ENCODE measurements at regions not wholly inside any gene's neighbourhood (a gene's known extent, or its start where the extent isn't known, plus 50 kb on each side); places are given as distances from the start of the nearest gene placed in this dataset.

DNA sequence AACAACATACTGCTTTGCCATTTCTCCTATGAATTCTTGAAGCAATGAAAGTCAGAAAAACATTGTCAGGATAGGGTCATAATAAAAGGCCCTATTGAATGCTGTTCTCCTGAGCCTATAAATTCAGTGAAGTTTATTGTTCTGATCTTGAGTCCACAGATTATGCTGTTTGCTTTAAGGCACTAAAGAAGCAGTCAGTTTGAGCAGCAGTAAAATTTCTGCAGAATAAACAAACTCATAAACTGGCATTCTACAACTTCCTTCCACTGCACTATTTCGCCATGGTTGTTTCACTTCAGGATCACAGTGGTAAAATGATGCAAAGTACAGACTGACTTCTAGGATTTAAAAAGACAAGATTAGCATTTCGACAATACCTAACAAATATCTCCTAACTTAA is 503.2 kb downstream of the SH2D4B start:
- intact Hi-C loops (cut with DNase I) = no loop called here
- no peak for DNase-seq (ENCODE audit: extremely low spot score in 2 of 2)
- H3K27me3 ChIP-seq = no peaks in the 10 kb centered on the region
- H3K4me1 ChIP-seq = no peaks in the 10 kb centered on the region
- no peaks in the 10 kb centered on the region for H3K36me3 ChIP-seq
- TF ChIP-seq POLR2A (IDR thresholded peaks at IDR 0.05) = no peak
- TF ChIP-seq, protein P1, sequence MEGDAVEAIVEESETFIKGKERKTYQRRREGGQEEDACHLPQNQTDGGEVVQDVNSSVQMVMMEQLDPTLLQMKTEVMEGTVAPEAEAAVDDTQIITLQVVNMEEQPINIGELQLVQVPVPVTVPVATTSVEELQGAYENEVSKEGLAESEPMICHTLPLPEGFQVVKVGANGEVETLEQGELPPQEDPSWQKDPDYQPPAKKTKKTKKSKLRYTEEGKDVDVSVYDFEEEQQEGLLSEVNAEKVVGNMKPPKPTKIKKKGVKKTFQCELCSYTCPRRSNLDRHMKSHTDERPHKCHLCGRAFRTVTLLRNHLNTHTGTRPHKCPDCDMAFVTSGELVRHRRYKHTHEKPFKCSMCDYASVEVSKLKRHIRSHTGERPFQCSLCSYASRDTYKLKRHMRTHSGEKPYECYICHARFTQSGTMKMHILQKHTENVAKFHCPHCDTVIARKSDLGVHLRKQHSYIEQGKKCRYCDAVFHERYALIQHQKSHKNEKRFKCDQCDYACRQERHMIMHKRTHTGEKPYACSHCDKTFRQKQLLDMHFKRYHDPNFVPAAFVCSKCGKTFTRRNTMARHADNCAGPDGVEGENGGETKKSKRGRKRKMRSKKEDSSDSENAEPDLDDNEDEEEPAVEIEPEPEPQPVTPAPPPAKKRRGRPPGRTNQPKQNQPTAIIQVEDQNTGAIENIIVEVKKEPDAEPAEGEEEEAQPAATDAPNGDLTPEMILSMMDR (IDR thresholded peaks at IDR 0.05) = no peak
- TF ChIP-seq POLR2AphosphoS5 (IDR thresholded peaks at IDR 0.05; ENCODE audit: insufficient read depth in 1 of 2, low read depth in 1 of 2) = no peak
- no peak overlapping the region for H3K27ac ChIP-seq
- H3K9me3 ChIP-seq = no peaks in the 10 kb centered on the region
- no peak overlapping the region for H3K4me3 ChIP-seq

GRCh38 chr10:81042647-81043046 is 504.9 kb downstream of the SH2D4B start:
- H3K36me3 ChIP-seq = no peaks in the 10 kb centered on the region

DNA sequence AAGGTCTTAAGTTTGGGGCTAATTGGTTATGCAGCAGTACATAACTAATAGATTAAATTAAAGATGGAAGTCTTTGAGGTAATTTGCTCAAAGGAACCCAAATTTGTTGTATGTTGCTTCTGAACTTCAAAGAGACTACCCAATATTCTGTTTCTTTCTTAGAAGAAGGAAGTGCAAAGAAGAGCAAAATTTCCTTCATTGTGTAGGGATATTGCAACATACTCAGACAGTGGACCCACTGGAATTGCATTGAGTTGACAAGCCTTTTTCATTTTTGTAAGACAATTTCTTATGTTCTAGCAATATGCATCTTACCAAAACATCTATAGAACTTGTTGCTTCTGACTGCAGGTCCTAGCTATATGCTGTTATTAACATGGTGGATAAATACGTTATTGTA is 527.8 kb downstream of the SH2D4B start:
- Histone ChIP-seq H3K27me3 (no peaks in the 10 kb centered on the region), H3K4me1 (no peaks in the 10 kb centered on the region), H3K27ac (no peak overlapping the region), H3K4me3 (no peak overlapping the region), H3K9me3 (no peaks in the 10 kb centered on the region), H3K36me3 (no peaks in the 10 kb centered on the region)
- no peak for DNase-seq (ENCODE audit: extremely low spot score in 2 of 2)
- TF ChIP-seq POLR2AphosphoS5 (IDR thresholded peaks at IDR 0.05; ENCODE audit: insufficient read depth in 1 of 2, low read depth in 1 of 2) = no peak
- TF ChIP-seq, protein P1 (IDR thresholded peaks at IDR 0.05) = no peak
- TF ChIP-seq POLR2A (IDR thresholded peaks at IDR 0.05) = no peak
- intact Hi-C loops (cut with DNase I) = no loop called here

More at GRCh38 chr10:81042647-81043046, 504.9 kb downstream of the SH2D4B start:
- DNase-seq (ENCODE audit: extremely low spot score in 2 of 2) = no peak
- no peak for TF ChIP-seq POLR2AphosphoS5 (IDR thresholded peaks at IDR 0.05; ENCODE audit: insufficient read depth in 1 of 2, low read depth in 1 of 2)
- TF ChIP-seq, protein P1 (IDR thresholded peaks at IDR 0.05) = no peak
- H3K4me3 ChIP-seq = no peak overlapping the region
- H3K4me1 ChIP-seq = no peaks in the 10 kb centered on the region
- intact Hi-C loops (cut with DNase I) = no loop called here
- H3K9me3 ChIP-seq = no peaks in the 10 kb centered on the region
- H3K27ac ChIP-seq = no peak overlapping the region
- no peaks in the 10 kb centered on the region for H3K27me3 ChIP-seq

DNA sequence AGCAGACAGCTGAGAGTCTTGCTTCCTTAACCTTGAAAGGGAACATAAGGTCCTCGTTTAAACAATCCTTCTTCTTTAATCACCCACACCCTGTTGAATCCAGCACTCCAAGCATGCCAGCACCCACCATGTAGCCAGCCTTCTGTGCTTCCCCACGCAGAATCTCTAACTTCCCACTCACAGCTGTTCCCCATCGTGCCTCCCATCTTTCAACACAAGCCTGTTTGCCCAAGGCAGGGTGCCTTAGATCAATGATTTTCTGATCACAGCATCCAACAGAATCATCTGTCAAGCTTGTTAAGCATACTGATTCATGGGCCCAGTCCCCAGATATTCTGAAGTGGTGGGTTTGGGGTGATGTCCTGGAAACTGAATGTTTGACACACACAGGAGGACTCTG is 530.8 kb downstream of the SH2D4B start:
- H3K27ac ChIP-seq = no peak overlapping the region
- no peak overlapping the region for H3K4me3 ChIP-seq
- H3K9me3 ChIP-seq = no peaks in the 10 kb centered on the region
- intact Hi-C loops (cut with DNase I) = no loop called here
- H3K27me3 ChIP-seq = no peaks in the 10 kb centered on the region
- no peaks in the 10 kb centered on the region for H3K4me1 ChIP-seq
- TF ChIP-seq POLR2AphosphoS5 (IDR thresholded peaks at IDR 0.05; ENCODE audit: insufficient read depth in 1 of 2, low read depth in 1 of 2) (no peak), POLR2A (IDR thresholded peaks at IDR 0.05) (no peak)
- no peak for DNase-seq (ENCODE audit: extremely low spot score in 2 of 2)
- H3K36me3 ChIP-seq = no peaks in the 10 kb centered on the region

GRCh38 chr10:81071087-81071796 is 533.5 kb downstream of the SH2D4B start:
- Histone ChIP-seq H3K4me1 (no peaks in the 10 kb centered on the region), H3K4me3 (no peak overlapping the region), H3K36me3 (no peaks in the 10 kb centered on the region), H3K9me3 (no peaks in the 10 kb centered on the region), H3K27me3 (no peaks in the 10 kb centered on the region), H3K27ac (no peak overlapping the region)
- no peak for DNase-seq (ENCODE audit: extremely low spot score in 2 of 2)
- TF ChIP-seq, protein P1 (IDR thresholded peaks at IDR 0.05) = no peak
- TF ChIP-seq POLR2AphosphoS5 (IDR thresholded peaks at IDR 0.05; ENCODE audit: insufficient read depth in 1 of 2, low read depth in 1 of 2) = no peak
- TF ChIP-seq POLR2A (IDR thresholded peaks at IDR 0.05) = no peak
- intact Hi-C loops (cut with DNase I) = no loop called here
